ENCODE measurements at regions not wholly inside any gene's neighbourhood (a gene's known extent, or its start where the extent isn't known, plus 50 kb on each side); places are given as distances from the start of the nearest gene placed in this dataset.

GRCh38 chr2:203812294-203813221 lies 55.0 kb upstream of the CTLA4 start:
- DNase-seq (ENCODE audit: low read depth in 2 of 2, low spot score in 1 of 2): no peak

- DNase-seq (ENCODE audit: low read depth in 2 of 2, low spot score in 1 of 2): no peak
Observed at GRCh38 chr2:203813684-203814083, 53.9 kb upstream of the CTLA4 start.

GRCh38 chr2:203814661-203815540 lies 52.7 kb upstream of the CTLA4 start:
- DNase-seq (ENCODE audit: low read depth in 2 of 2, low spot score in 1 of 2): peak in 1 of 2 donors; percentile 25

- no peak for DNase-seq (ENCODE audit: low read depth in 2 of 2, low spot score in 1 of 2)
Observed at GRCh38 chr2:203815541-203815898, 52.1 kb upstream of the CTLA4 start.

- no peak for DNase-seq (ENCODE audit: low read depth in 2 of 2, low spot score in 1 of 2)
Observed at GRCh38 chr2:203817147-203817546, 50.4 kb upstream of the CTLA4 start.

Data from stimulated activated CD8-positive, alpha-beta memory T cell treated with anti-CD3 and anti-CD28 coated beads, Interleukin-4, amount 100 ng/mL, for 1 hour (primary cell).